ENCODE measurements at regions not wholly inside any gene's neighbourhood (a gene's known extent, or its start where the extent isn't known, plus 50 kb on each side); places are given as distances from the start of the nearest gene placed in this dataset.
"Not testable (repeated sequence)": the region's sequence is repeated elsewhere in the genome, so short reads cannot be mapped to it uniquely, and the experiment has no call there.

GRCh38 chr12:38175538-38175937 is 141.0 kb upstream of the ALG10B start:
- no peak overlapping the region for H2AFZ ChIP-seq (ENCODE audit: control insufficient read depth, low read length)
- H3K9me1 ChIP-seq (ENCODE audit: control insufficient read depth, extremely low read depth, insufficient read depth, low read length), result no peaks in the 10 kb centered on the region
- dilution Hi-C loops (cut with MboI; ENCODE audit: extremely low pct_ligation_motif_present, low sequenced_read_pairs), result no loop called here
- no peaks in the 10 kb centered on the region for H3K27me3 ChIP-seq (ENCODE audit: control insufficient read depth, extremely low read depth, insufficient read depth, low read length)
- no peak overlapping the region for H3K9ac ChIP-seq (ENCODE audit: control insufficient read depth, extremely low read depth, insufficient read depth, low read length)
- no peak overlapping the region for H3K4me3 ChIP-seq (ENCODE audit: control insufficient read depth in 2 of 3, extremely low read depth in 1 of 3, insufficient read depth in 2 of 3, low read depth in 1 of 3, low read length in 3 of 3)
- H3K4me1 ChIP-seq (ENCODE audit: control insufficient read depth, extremely low read depth, insufficient read depth, low read length), result no peaks in the 10 kb centered on the region
- H3K4me2 ChIP-seq (ENCODE audit: control insufficient read depth, extremely low read depth, insufficient read depth, low read depth, low read length), result no peak overlapping the region
- H4K20me1 ChIP-seq (ENCODE audit: control insufficient read depth, extremely low read depth, insufficient read depth, low read length), result no peaks in the 10 kb centered on the region
- DNase-seq (ENCODE audit: low read depth, low spot score) (no peak), FAIRE-seq (no peak)
- no peaks in the 10 kb centered on the region for H3K9me3 ChIP-seq (ENCODE audit: control insufficient read depth, low read depth, low read length)
- no peaks in the 10 kb centered on the region for H3K36me3 ChIP-seq (ENCODE audit: control insufficient read depth in 2 of 2, extremely low read depth in 1 of 2, insufficient read depth in 2 of 2, low read length in 2 of 2)
- H3K79me2 ChIP-seq (ENCODE audit: control insufficient read depth, insufficient read depth, low read length), result no peaks in the 10 kb centered on the region
- H3K27ac ChIP-seq (ENCODE audit: control insufficient read depth, insufficient read depth, low read length), result no peak overlapping the region
- TF ChIP-seq EZH2 (IDR thresholded peaks at IDR 0.05; ENCODE audit: low read length), result no peak
- TF ChIP-seq, protein P1, sequence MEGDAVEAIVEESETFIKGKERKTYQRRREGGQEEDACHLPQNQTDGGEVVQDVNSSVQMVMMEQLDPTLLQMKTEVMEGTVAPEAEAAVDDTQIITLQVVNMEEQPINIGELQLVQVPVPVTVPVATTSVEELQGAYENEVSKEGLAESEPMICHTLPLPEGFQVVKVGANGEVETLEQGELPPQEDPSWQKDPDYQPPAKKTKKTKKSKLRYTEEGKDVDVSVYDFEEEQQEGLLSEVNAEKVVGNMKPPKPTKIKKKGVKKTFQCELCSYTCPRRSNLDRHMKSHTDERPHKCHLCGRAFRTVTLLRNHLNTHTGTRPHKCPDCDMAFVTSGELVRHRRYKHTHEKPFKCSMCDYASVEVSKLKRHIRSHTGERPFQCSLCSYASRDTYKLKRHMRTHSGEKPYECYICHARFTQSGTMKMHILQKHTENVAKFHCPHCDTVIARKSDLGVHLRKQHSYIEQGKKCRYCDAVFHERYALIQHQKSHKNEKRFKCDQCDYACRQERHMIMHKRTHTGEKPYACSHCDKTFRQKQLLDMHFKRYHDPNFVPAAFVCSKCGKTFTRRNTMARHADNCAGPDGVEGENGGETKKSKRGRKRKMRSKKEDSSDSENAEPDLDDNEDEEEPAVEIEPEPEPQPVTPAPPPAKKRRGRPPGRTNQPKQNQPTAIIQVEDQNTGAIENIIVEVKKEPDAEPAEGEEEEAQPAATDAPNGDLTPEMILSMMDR (optimal IDR thresholded peaks at IDR 0.05 in 1 of 3, IDR thresholded peaks at IDR 0.05 in 1 of 3, conservative IDR thresholded peaks at IDR 0.05 in 1 of 3; ENCODE audit: extremely low read depth in 1 of 3, insufficient read depth in 2 of 3, low read length in 3 of 3), result no peak

DNA sequence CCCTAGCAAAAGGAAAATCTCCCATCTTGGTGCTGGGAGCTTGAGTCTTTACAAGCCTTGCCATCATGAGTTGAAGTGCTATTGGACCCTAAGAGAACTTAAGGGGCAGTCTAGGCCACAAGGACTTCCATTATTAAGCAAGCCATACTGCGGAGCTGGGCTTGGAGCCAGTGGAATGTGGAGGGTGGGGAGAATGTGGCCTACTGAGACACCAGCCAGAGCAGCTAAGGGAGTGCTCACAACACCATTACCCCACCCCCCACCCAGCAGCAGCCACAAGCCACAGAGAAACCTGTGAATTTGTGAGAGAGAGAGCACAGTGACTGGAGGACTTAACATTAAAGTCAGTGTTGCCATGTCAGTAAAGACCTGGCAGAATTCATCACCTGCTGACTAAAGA is 133.0 kb upstream of the ALG10B start:
- H3K9ac ChIP-seq (ENCODE audit: control insufficient read depth, extremely low read depth, insufficient read depth, low read length); H3K4me1 ChIP-seq (ENCODE audit: control insufficient read depth, extremely low read depth, insufficient read depth, low read length); H3K9me3 ChIP-seq (ENCODE audit: control insufficient read depth, low read depth, low read length); H3K36me3 ChIP-seq (ENCODE audit: control insufficient read depth in 2 of 2, extremely low read depth in 1 of 2, insufficient read depth in 2 of 2, low read length in 2 of 2); H3K9me1 ChIP-seq (ENCODE audit: control insufficient read depth, extremely low read depth, insufficient read depth, low read length); H2AFZ ChIP-seq (ENCODE audit: control insufficient read depth, low read length); H3K27me3 ChIP-seq (ENCODE audit: control insufficient read depth, extremely low read depth, insufficient read depth, low read length); DNase-seq (ENCODE audit: low read depth, low spot score); H3K4me3 ChIP-seq (ENCODE audit: control insufficient read depth in 2 of 3, extremely low read depth in 1 of 3, insufficient read depth in 2 of 3, low read depth in 1 of 3, low read length in 3 of 3); H4K20me1 ChIP-seq (ENCODE audit: control insufficient read depth, extremely low read depth, insufficient read depth, low read length); FAIRE-seq; H3K79me2 ChIP-seq (ENCODE audit: control insufficient read depth, insufficient read depth, low read length); H3K27ac ChIP-seq (ENCODE audit: control insufficient read depth, insufficient read depth, low read length); H3K4me2 ChIP-seq (ENCODE audit: control insufficient read depth, extremely low read depth, insufficient read depth, low read depth, low read length); dilution Hi-C loops (cut with MboI; ENCODE audit: extremely low pct_ligation_motif_present, low sequenced_read_pairs): not testable (repeated sequence)

DNA sequence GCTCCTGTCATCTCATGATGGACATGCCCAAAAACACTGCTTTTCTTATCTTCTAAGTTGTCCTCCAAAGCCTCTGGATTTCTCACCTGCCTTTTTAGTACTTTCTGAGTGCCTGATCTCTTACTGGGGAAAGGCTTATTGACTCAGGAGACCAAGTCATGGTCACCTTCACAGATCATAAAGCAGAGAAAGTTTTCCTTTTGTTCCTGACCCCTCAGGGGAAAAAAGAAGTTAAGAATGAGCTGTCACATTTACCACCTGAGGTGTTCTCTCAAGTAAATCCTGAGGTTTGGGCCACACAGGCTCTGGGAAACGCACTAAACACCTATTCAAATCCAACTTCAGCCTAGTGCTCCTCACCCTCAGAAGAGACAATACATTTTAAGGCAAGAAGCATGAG is 119.3 kb upstream of the ALG10B start:
- DNase-seq (ENCODE audit: low read depth, low spot score); H4K20me1 ChIP-seq (ENCODE audit: control insufficient read depth, extremely low read depth, insufficient read depth, low read length); H3K9ac ChIP-seq (ENCODE audit: control insufficient read depth, extremely low read depth, insufficient read depth, low read length); H2AFZ ChIP-seq (ENCODE audit: control insufficient read depth, low read length); H3K4me2 ChIP-seq (ENCODE audit: control insufficient read depth, extremely low read depth, insufficient read depth, low read depth, low read length); H3K27ac ChIP-seq (ENCODE audit: control insufficient read depth, insufficient read depth, low read length); H3K4me1 ChIP-seq (ENCODE audit: control insufficient read depth, extremely low read depth, insufficient read depth, low read length); H3K79me2 ChIP-seq (ENCODE audit: control insufficient read depth, insufficient read depth, low read length); H3K4me3 ChIP-seq (ENCODE audit: control insufficient read depth in 2 of 3, extremely low read depth in 1 of 3, insufficient read depth in 2 of 3, low read depth in 1 of 3, low read length in 3 of 3); H3K9me3 ChIP-seq (ENCODE audit: control insufficient read depth, low read depth, low read length); H3K27me3 ChIP-seq (ENCODE audit: control insufficient read depth, extremely low read depth, insufficient read depth, low read length); H3K36me3 ChIP-seq (ENCODE audit: control insufficient read depth in 2 of 2, extremely low read depth in 1 of 2, insufficient read depth in 2 of 2, low read length in 2 of 2); dilution Hi-C loops (cut with MboI; ENCODE audit: extremely low pct_ligation_motif_present, low sequenced_read_pairs); H3K9me1 ChIP-seq (ENCODE audit: control insufficient read depth, extremely low read depth, insufficient read depth, low read length); FAIRE-seq: not testable (repeated sequence)

Measured in keratinocyte (primary cell).